T-helper 2 cell treated with Interferon-gamma antibody and Interleukin-4, amounts not matched to agents 5 μg/mL and 100 μg/mL, for 36 hours (primary cell): ENCODE measurements at regions not wholly inside any gene's neighbourhood (a gene's known extent, or its start where the extent isn't known, plus 50 kb on each side); places are given as distances from the start of the nearest gene placed in this dataset.
A peak's percentile ranks its signal among the peaks of the same experiment; 100 is the strongest.

Experiments used
- DNase-seq: peaks from one replicate; pipeline ENCODE4 v3.0.0; 2021; ENCODE audit warnings: low spot score
- H3K27ac Mint-ChIP-seq: one replicate; pipeline ENCODE4 v1.8.0; 2021; ENCODE audit warnings: mild to moderate bottlenecking, mixed read lengths
- H3K27me3 Mint-ChIP-seq: one replicate; pipeline ENCODE4 v1.8.0; 2021; ENCODE audit warnings: low read depth, mixed read lengths
- H3K36me3 Mint-ChIP-seq: one replicate; pipeline ENCODE4 v1.8.0; 2021; ENCODE audit warnings: low read depth, mixed read lengths
- H3K4me1 Mint-ChIP-seq: one replicate; pipeline ENCODE4 v1.8.0; 2021; ENCODE audit warnings: low read depth, mixed read lengths
- H3K4me3 Mint-ChIP-seq: one replicate; pipeline ENCODE4 v1.8.0; 2022; ENCODE audit warnings: mild to moderate bottlenecking, moderate library complexity, mixed read lengths
- H3K9me3 Mint-ChIP-seq: one replicate; pipeline ENCODE4 v1.8.0; 2021; ENCODE audit warnings: mixed read lengths

- Mint-ChIP-seq H3K27me3 (peaks cover 52% of the 10 kb centered on the region), H3K9me3 (no peaks in the 10 kb centered on the region), H3K4me3 (no peak overlapping the region), H3K36me3 (peaks cover 2% of the 10 kb centered on the region), H3K27ac (no peak overlapping the region), H3K4me1 (peaks cover 27% of the 10 kb centered on the region)
- DNase-seq, result no peak
These were observed 88.7 kb upstream of the PRDM1 start for GRCh38 chr6:105997482-105997881.

GRCh38 chr6:105995391-105995865 is 90.7 kb upstream of the PRDM1 start:
- H3K4me1 Mint-ChIP-seq, result peaks cover 38% of the 10 kb centered on the region
- no peaks in the 10 kb centered on the region for H3K36me3 Mint-ChIP-seq
- no peak for DNase-seq
- H3K27ac Mint-ChIP-seq, result peak overlapping the region; percentile 89
- peak overlapping the region; percentile 85 for H3K4me3 Mint-ChIP-seq
- no peaks in the 10 kb centered on the region for H3K9me3 Mint-ChIP-seq
- H3K27me3 Mint-ChIP-seq, result peaks cover 36% of the 10 kb centered on the region

- peak overlapping the region; percentile 85 for H3K4me3 Mint-ChIP-seq
- DNase-seq, result peak; percentile 61
- no peaks in the 10 kb centered on the region for H3K9me3 Mint-ChIP-seq
- no peaks in the 10 kb centered on the region for H3K36me3 Mint-ChIP-seq
- peak overlapping the region; percentile 89 for H3K27ac Mint-ChIP-seq
- H3K4me1 Mint-ChIP-seq, result peaks cover 44% of the 10 kb centered on the region
- peaks cover 33% of the 10 kb centered on the region for H3K27me3 Mint-ChIP-seq
These were observed 91.3 kb upstream of the PRDM1 start for GRCh38 chr6:105994591-105995390.

GRCh38 chr6:105994118-105994590 is 92.0 kb upstream of the PRDM1 start:
- H3K27ac Mint-ChIP-seq, result peak overlapping the region; percentile 89
- no peaks in the 10 kb centered on the region for H3K36me3 Mint-ChIP-seq
- peaks cover 49% of the 10 kb centered on the region for H3K4me1 Mint-ChIP-seq

GRCh38 chr6:105993341-105994117 is 92.6 kb upstream of the PRDM1 start:
- Mint-ChIP-seq H3K4me3 (peak overlapping the region; percentile 85), H3K4me1 (peaks cover 49% of the 10 kb centered on the region), H3K27ac (peak overlapping the region; percentile 89), H3K9me3 (no peaks in the 10 kb centered on the region), H3K27me3 (peaks cover 30% of the 10 kb centered on the region), H3K36me3 (no peaks in the 10 kb centered on the region)
- no peak for DNase-seq

More at GRCh38 chr6:105994118-105994590, 92.0 kb upstream of the PRDM1 start:
- DNase-seq, result peak; percentile 56
- peak overlapping the region; percentile 85 for H3K4me3 Mint-ChIP-seq
- no peaks in the 10 kb centered on the region for H3K9me3 Mint-ChIP-seq
- peaks cover 31% of the 10 kb centered on the region for H3K27me3 Mint-ChIP-seq

- peak; percentile 90 for DNase-seq
- H3K27me3 Mint-ChIP-seq, result peaks cover 21% of the 10 kb centered on the region
- peak overlapping the region; percentile 85 for H3K4me3 Mint-ChIP-seq
- no peaks in the 10 kb centered on the region for H3K36me3 Mint-ChIP-seq
- peak overlapping the region; percentile 89 for H3K27ac Mint-ChIP-seq
- H3K4me1 Mint-ChIP-seq, result peaks cover 54% of the 10 kb centered on the region
- H3K9me3 Mint-ChIP-seq, result no peaks in the 10 kb centered on the region
These were observed 93.7 kb upstream of the PRDM1 start for GRCh38 chr6:105992315-105992961.

- Mint-ChIP-seq H3K9me3 (no peaks in the 10 kb centered on the region), H3K27me3 (peaks cover 15% of the 10 kb centered on the region), H3K27ac (peak overlapping the region; percentile 89), H3K4me3 (peak overlapping the region; percentile 85), H3K36me3 (no peaks in the 10 kb centered on the region), H3K4me1 (peaks cover 58% of the 10 kb centered on the region)
- no peak for DNase-seq
These were observed 94.4 kb upstream of the PRDM1 start for GRCh38 chr6:105991561-105992314.

GRCh38 chr6:105990151-105990550 is 96.0 kb upstream of the PRDM1 start:
- H3K4me1 Mint-ChIP-seq, result peaks cover 56% of the 10 kb centered on the region
- no peak for DNase-seq
- peaks cover 5% of the 10 kb centered on the region for H3K27me3 Mint-ChIP-seq
- peak overlapping the region; percentile 7 for H3K27ac Mint-ChIP-seq
- peak overlapping the region; percentile 16 for H3K4me3 Mint-ChIP-seq
- no peaks in the 10 kb centered on the region for H3K9me3 Mint-ChIP-seq
- no peaks in the 10 kb centered on the region for H3K36me3 Mint-ChIP-seq

GRCh38 chr6:105988812-105989577 is 97.1 kb upstream of the PRDM1 start:
- peaks cover 2% of the 10 kb centered on the region for H3K27me3 Mint-ChIP-seq
- no peak for DNase-seq
- no peak overlapping the region for H3K4me3 Mint-ChIP-seq
- H3K36me3 Mint-ChIP-seq, result peaks cover 6% of the 10 kb centered on the region
- peaks cover 62% of the 10 kb centered on the region for H3K4me1 Mint-ChIP-seq
- no peaks in the 10 kb centered on the region for H3K9me3 Mint-ChIP-seq
- no peak overlapping the region for H3K27ac Mint-ChIP-seq

- Mint-ChIP-seq H3K27ac (no peak overlapping the region), H3K27me3 (peaks cover 2% of the 10 kb centered on the region), H3K36me3 (peaks cover 6% of the 10 kb centered on the region), H3K4me1 (peaks cover 61% of the 10 kb centered on the region), H3K9me3 (no peaks in the 10 kb centered on the region), H3K4me3 (no peak overlapping the region)
- no peak for DNase-seq
These were observed 97.8 kb upstream of the PRDM1 start for GRCh38 chr6:105988321-105988720.

GRCh38 chr6:105987516-105987915 is 98.6 kb upstream of the PRDM1 start:
- Mint-ChIP-seq H3K27ac (no peak overlapping the region), H3K36me3 (peaks cover 6% of the 10 kb centered on the region), H3K4me1 (peaks cover 61% of the 10 kb centered on the region), H3K4me3 (no peak overlapping the region), H3K27me3 (peaks cover 2% of the 10 kb centered on the region), H3K9me3 (no peaks in the 10 kb centered on the region)
- no peak for DNase-seq

GRCh38 chr6:105986998-105987397 is 99.1 kb upstream of the PRDM1 start:
- H3K4me1 Mint-ChIP-seq, result peaks cover 63% of the 10 kb centered on the region
- DNase-seq, result no peak
- peaks cover 2% of the 10 kb centered on the region for H3K27me3 Mint-ChIP-seq
- no peak overlapping the region for H3K4me3 Mint-ChIP-seq
- H3K27ac Mint-ChIP-seq, result no peak overlapping the region
- peaks cover 8% of the 10 kb centered on the region for H3K36me3 Mint-ChIP-seq
- H3K9me3 Mint-ChIP-seq, result no peaks in the 10 kb centered on the region
